B cell (primary cell): ENCODE measurements at regions not wholly inside any gene's neighbourhood (a gene's known extent, or its start where the extent isn't known, plus 50 kb on each side); places are given as distances from the start of the nearest gene placed in this dataset.
"Not testable (repeated sequence)": the region's sequence is repeated elsewhere in the genome, so short reads cannot be mapped to it uniquely, and the experiment has no call there.

Experiments used
- ATAC-seq: fragments of 200-7000 bp; cut with Tn5 transposase; one replicate; pipeline ENCODE4 v1.10.0; 2021; ENCODE audit warnings: low read depth, mild to moderate bottlenecking, moderate number of reproducible peaks, moderate library complexity
- CTCF ChIA-PET: fragments of 350-600 bp; sonication (Branson Sonifier 250); formaldehyde crosslinking; loops from one replicate; lab custom pipeline; 2021; ENCODE audit warnings: antibody characterized with exemption, inconsistent platforms; lab: Charles Lee
- POLR2A ChIA-PET: fragments of 350-600 bp; sonication (Branson Sonifier 250); formaldehyde crosslinking; loops from one replicate; lab custom pipeline; 2021; ENCODE audit warnings: antibody characterized with exemption; lab: Charles Lee
- DNase-seq: peaks from one replicate; pipeline ENCODE4 v3.0.0; 2013
- H2AFZ ChIP-seq: 2 replicates; pipeline ENCODE4 v1.6.1; 2012; ENCODE audit warnings: mild to moderate bottlenecking, low read depth, low read length; ENCODE audit not compliant: insufficient read depth, poor library complexity, severe bottlenecking
- H3K27ac ChIP-seq, 2 donors: 1 replicate in 1 of 2; 2 replicates in 1 of 2; pipeline ENCODE4 v1.5.1; 2012 to 2013; ENCODE audit warnings: low read length in 2 of 2, mild to moderate bottlenecking in 2 of 2, moderate library complexity in 1 of 2
- H3K27me3 ChIP-seq, 4 experiments: fragments of 200-600 bp in 1 of 4; sonication (generic) in 1 of 4; replicated peaks in 1 of 4; 1 replicate in 2 of 4; 2 replicates in 2 of 4; pipeline versions ENCODE4 v1.6.1 to v1.7.0; 2013 to 2016; ENCODE audit warnings: low read length in 3 of 4, mild to moderate bottlenecking in 2 of 4, mixed read lengths in 1 of 4, moderate library complexity in 1 of 4; ENCODE audit not compliant: insufficient read depth in 4 of 4, control insufficient read depth in 3 of 4; ENCODE audit errors: control extremely low read depth in 1 of 4
- H3K36me3 ChIP-seq, 2 experiments: replicated peaks in 1 of 2; 1 replicate in 1 of 2; 2 replicates in 1 of 2; pipeline versions ENCODE4 v1.6.1 to v1.7.1; 2013; ENCODE audit warnings: low read length in 1 of 2; ENCODE audit not compliant: insufficient read depth in 2 of 2, control insufficient read depth in 1 of 2; ENCODE audit errors: control extremely low read depth in 1 of 2, extremely low read depth in 1 of 2
- H3K4me1 ChIP-seq, 2 donors: fragments of 200-600 bp in 1 of 2; sonication (generic) in 1 of 2; 1 replicate in 1 of 2; 2 replicates in 1 of 2; pipeline versions ENCODE4 v1.5.1 to v1.6.1; 2013 to 2017; ENCODE audit warnings: low read length in 2 of 2; ENCODE audit not compliant: control insufficient read depth in 2 of 2, insufficient read depth in 2 of 2
- H3K4me2 ChIP-seq: replicated peaks from 2 replicates; pipeline ENCODE3; 2012; ENCODE audit warnings: mild to moderate bottlenecking, low read depth, low read length; ENCODE audit not compliant: poor library complexity, severe bottlenecking
- H3K4me3 ChIP-seq, 5 experiments: fragments of 200-600 bp in 1 of 5; sonication (generic) in 1 of 5; 1 replicate in 3 of 5; 2 replicates in 2 of 5; pipeline versions ENCODE4 v1.5.1 to v1.7.0; 2011 to 2016; ENCODE audit warnings: low read length in 4 of 5, mild to moderate bottlenecking in 4 of 5, low read depth in 2 of 5, control low read depth in 1 of 5, moderate library complexity in 1 of 5; ENCODE audit not compliant: insufficient read depth in 1 of 5; ENCODE audit errors: control extremely low read depth in 1 of 5, extremely low read depth in 1 of 5
- H3K79me2 ChIP-seq: fragments of 200-600 bp; sonication (generic); one replicate; pipeline ENCODE4 v1.6.0; 2016; ENCODE audit warnings: low read length; ENCODE audit not compliant: control insufficient read depth, insufficient read depth
- H3K9ac ChIP-seq: fragments of 200-600 bp; sonication (generic); 2 replicates; pipeline ENCODE4 v1.6.1; 2017; ENCODE audit warnings: mild to moderate bottlenecking, low read length, moderate library complexity
- H3K9me3 ChIP-seq, 3 donors: one replicate each; pipeline versions ENCODE4 v1.6.1 to v1.7.1; 2013; ENCODE audit warnings: low read length in 2 of 3; ENCODE audit not compliant: control insufficient read depth in 2 of 3, insufficient read depth in 1 of 3; ENCODE audit errors: control extremely low read depth in 1 of 3
- H4K20me1 ChIP-seq: 2 replicates; pipeline ENCODE4 v1.6.0; 2012; ENCODE audit warnings: mild to moderate bottlenecking, low read length; ENCODE audit not compliant: insufficient read depth, control insufficient read depth, poor library complexity, severe bottlenecking
- H3K27ac Mint-ChIP-seq: one replicate; pipeline ENCODE4 v1.8.0; 2021; ENCODE audit warnings: mixed read lengths
- H3K27me3 Mint-ChIP-seq: one replicate; pipeline ENCODE4 v1.8.0; 2021; ENCODE audit warnings: mixed read lengths
- H3K4me1 Mint-ChIP-seq: one replicate; pipeline ENCODE4 v1.8.0; 2021; ENCODE audit warnings: mixed read lengths
- H3K4me3 Mint-ChIP-seq: one replicate; pipeline ENCODE4 v1.8.0; 2021; ENCODE audit warnings: mixed read lengths
- H3K9me3 Mint-ChIP-seq: one replicate; pipeline ENCODE4 v1.8.0; 2022; ENCODE audit warnings: mixed read lengths; ENCODE audit not compliant: insufficient read depth
- CTCF ChIP-seq: fragments of 200-600 bp; IDR thresholded peaks from one replicate; pipeline ENCODE4 v1.8.0; 2022; ENCODE audit warnings: antibody characterized with exemption, mild to moderate bottlenecking
- WGBS: methylation state at CpG from one replicate; pipeline ENCODE4 v1.1.5; 2013; ENCODE audit warnings: missing lambda C conversion rate; ENCODE audit not compliant: insufficient coverage; 5-methylcytosine and 5-hydroxymethylcytosine counted together
- intact Hi-C: fragments of 100-400 bp; cut with micrococcal nuclease; formaldehyde crosslinking; loops from one replicate; pipeline ENCODE4 v1.10.0; 2022

DNA sequence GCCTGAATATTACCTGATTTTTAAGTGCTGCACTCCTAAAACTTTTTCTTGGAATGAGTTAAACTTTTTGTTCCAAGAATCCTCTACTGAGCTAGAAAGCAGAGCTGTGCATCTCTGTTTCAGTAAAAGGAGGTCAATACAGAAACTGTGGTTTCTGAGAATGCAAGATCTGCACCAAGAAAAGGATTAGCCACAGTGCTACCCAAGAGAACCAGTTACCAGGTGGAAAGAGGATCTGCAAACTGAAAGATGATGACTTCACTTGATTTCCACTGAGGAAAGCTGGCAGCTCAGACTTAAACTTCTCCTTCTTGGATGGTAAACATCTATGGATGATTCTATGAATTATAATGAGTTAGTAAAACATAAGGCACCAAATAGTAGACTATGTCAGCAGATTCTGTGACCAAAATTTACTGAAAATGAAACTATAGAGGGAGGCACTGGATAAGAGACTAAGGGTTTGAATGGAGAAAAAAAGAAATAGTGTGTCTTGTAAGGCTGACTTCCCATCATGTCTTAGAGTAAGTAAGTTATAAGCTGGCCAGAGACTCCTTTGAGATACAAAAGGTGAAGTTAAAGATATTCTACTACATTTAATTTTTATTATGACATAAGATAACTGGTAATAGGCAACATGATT is 127.7 kb upstream of the CTSV start:
- H3K36me3 ChIP-seq, POLR2A ChIA-PET, H3K79me2 ChIP-seq, H3K27ac ChIP-seq, H3K27ac Mint-ChIP-seq, H3K27me3 ChIP-seq, ATAC-seq, H3K4me3 Mint-ChIP-seq, H3K9me3 Mint-ChIP-seq, H3K9me3 ChIP-seq, DNase-seq, H3K4me1 ChIP-seq, H3K4me3 ChIP-seq, intact Hi-C loops, H3K4me2 ChIP-seq, H2AFZ ChIP-seq, H4K20me1 ChIP-seq, CTCF ChIA-PET, H3K4me1 Mint-ChIP-seq, H3K9ac ChIP-seq: not testable (repeated sequence)
- peaks cover 11% of the 10 kb centered on the region for H3K27me3 Mint-ChIP-seq

- Mint-ChIP-seq H3K9me3 (no peaks in the 10 kb centered on the region), H3K27me3 (peaks cover 8% of the 10 kb centered on the region), H3K4me3 (no peak overlapping the region), H3K27ac (no peak overlapping the region), H3K4me1 (no peaks in the 10 kb centered on the region)
- Histone ChIP-seq H3K27ac (no peak overlapping the region), H3K4me2 (no peak overlapping the region), H3K4me1 (no peaks in the 10 kb centered on the region), H2AFZ (no peak overlapping the region), H3K9me3 (no peaks in the 10 kb centered on the region), H3K79me2 (no peaks in the 10 kb centered on the region), H3K36me3 (no peaks in the 10 kb centered on the region), H4K20me1 (no peaks in the 10 kb centered on the region), H3K4me3 (no peak overlapping the region), H3K27me3 (no peaks in the 10 kb centered on the region), H3K9ac (no peak overlapping the region)
- intact Hi-C loops: no loop called here
- TF ChIP-seq CTCF: no peak
- no peak for DNase-seq
- ChIA-PET POLR2A (no interaction called here), CTCF (interaction anchor here (0.7 kb wide), 1 partner anchor 1706 kb away, joined by 3 read pairs; no protein-coding TSS in a partner anchor)
- no peak for ATAC-seq
- WGBS: no CpG with 5 or more reads among the region's 1 CpG
Observed at GRCh38 chr9:97160255-97160654, 121.3 kb upstream of the CTSV start.

DNA sequence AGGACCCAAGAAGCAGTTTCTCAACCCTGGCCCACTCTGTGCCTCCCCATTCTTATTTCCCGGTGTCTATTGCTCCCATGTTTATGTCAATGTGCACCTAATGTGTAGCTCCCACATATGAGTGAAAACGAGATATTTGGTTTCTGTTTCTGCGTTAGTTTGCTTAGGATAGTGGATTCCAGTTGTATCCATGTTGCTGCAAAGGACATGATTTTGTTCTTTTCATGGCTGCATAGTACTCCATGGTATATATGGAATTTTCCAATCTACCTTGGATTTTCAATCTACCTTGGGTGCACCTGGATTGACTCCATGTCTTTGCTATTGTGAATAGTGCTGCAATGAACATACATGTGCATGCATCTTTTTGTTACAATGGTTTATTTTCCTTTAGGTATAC is 119.8 kb upstream of the CTSV start:
- POLR2A ChIA-PET, H3K9me3 Mint-ChIP-seq: not testable (repeated sequence)

More for the DNA sequence above, 119.8 kb upstream of the CTSV start:
- H3K27me3 Mint-ChIP-seq, H3K9ac ChIP-seq, H3K36me3 ChIP-seq, ATAC-seq, H3K27ac Mint-ChIP-seq, CTCF ChIA-PET, H3K27ac ChIP-seq, H3K9me3 ChIP-seq, H3K4me2 ChIP-seq, DNase-seq, H3K27me3 ChIP-seq, H3K4me1 Mint-ChIP-seq, H3K4me3 Mint-ChIP-seq, H3K4me1 ChIP-seq, H4K20me1 ChIP-seq, H2AFZ ChIP-seq, intact Hi-C loops, H3K4me3 ChIP-seq, H3K79me2 ChIP-seq: not testable (repeated sequence)
- no CpG with 5 or more reads among the region's 3 CpGs for WGBS
